HG02870 (cell line): ENCODE measurements at regions not wholly inside any gene's neighbourhood (a gene's known extent, or its start where the extent isn't known, plus 50 kb on each side); places are given as distances from the start of the nearest gene placed in this dataset.

ENCODE experiments used
- ATAC-seq: cut with Tn5 transposase; IDR thresholded peaks from one replicate; pipeline ENCODE4 v1.9.1; 2021; ENCODE audit warnings: mild to moderate bottlenecking, moderate library complexity; ENCODE audit not compliant: unreplicated experiment

GRCh38 chr3:107970993-107971580 is 119.7 kb downstream of the CD47 start:
- ATAC-seq, result no peak

DNA sequence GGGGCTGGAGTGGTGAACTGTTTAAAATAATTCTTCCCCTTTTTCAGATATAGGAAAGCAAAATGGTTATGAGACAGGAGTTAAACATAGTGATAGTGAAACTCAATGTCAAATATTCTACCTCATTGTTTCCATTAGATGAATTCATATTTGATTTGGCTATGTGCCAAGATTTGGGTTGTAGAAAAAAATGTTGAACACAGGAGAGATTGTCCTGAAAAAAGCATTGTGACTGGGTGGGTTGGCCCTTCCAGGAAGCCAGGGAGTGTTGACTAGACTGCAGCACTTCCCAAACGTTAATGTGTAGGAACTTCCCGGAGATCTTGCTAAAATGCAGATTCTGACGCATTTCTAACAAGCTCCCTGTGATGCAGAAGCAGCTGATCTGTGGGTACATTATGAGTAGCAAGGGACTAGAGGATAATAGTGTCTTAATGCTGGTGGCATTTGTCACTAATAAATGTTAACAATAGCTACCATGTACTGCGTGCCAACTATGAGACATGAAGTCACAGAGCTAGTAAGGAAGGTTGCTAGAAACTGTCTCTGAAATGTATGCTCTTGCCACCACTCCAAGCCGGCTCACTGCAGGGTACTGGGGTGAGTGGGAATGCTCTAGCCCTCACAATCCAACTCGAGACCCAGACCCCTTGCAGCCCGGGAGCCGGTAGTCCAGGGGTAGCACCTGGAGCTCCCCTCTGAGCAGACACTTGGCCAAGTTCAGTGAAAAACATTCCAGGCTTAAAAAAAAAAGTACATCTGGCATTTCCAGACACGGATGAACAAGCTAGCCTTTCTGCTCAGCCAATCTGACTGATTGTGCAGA is 120.6 kb downstream of the CD47 start:
- no peak for ATAC-seq

GRCh38 chr3:107969525-107969924 is 121.3 kb downstream of the CD47 start:
- ATAC-seq, result no peak

DNA sequence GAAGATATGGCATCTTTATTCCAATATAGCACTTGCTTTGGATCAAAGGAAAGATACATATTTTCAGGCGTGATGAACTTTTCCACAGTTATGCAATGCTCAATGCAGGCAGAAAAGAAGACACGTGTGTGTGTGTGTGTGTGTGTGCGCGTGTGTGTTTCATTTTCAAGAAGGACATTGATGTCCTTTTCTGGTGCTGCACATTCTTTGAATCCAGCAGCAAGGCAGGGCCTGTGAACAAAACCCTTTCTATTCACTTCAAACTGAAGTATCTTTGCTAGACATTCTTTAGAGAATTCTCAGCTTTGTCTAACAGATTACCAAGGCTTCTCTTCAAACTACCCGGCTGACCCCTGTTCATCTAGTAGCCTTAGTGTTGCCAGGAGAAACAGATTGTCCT is 124.6 kb downstream of the CD47 start:
- ATAC-seq, result no peak

GRCh38 chr3:107965136-107965655 is 125.6 kb downstream of the CD47 start:
- ATAC-seq, result no peak

DNA sequence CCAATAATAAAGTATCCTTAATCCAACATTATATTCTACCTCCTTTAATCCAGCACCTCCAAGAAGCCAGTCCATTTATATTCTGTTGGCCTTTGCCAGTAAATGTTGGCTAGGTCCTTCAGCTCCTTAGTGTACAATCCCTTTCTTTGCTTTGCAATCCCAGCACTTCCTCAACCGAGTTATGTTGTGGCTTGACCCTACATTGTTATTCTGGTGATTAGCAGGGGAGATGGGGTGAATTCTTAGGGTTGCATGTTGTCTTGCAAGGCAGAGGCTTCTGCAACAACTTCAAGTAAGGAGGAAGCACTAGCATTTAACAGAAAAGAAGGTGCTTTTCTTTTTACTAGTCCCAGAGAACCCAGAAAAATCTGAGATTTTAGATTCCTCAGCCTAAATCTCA is 127.2 kb downstream of the CD47 start:
- no peak for ATAC-seq

- no peak for ATAC-seq
These were observed 127.9 kb downstream of the CD47 start for GRCh38 chr3:107962946-107963345.

DNA sequence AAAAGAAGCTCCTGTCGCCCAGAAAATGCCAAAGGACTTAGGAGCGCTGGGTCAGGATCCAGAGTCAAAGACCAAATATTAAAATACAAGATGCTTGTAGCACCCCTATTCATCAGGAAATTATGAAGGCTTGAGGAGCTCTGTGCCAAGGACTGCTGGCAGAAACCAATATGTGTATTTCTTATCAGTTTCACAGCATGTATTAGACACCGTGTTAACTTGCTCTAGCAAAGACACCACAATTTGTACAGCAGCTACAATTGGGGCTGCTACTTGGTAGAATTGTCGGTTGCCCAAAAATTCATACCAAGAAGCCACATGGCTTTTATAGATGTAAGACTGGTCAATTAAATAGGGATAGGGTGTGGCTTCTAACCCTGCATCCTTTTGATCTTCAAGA is 128.8 kb downstream of the CD47 start:
- no peak for ATAC-seq

GRCh38 chr3:107959550-107960154 is 131.2 kb downstream of the CD47 start:
- ATAC-seq, result no peak

DNA sequence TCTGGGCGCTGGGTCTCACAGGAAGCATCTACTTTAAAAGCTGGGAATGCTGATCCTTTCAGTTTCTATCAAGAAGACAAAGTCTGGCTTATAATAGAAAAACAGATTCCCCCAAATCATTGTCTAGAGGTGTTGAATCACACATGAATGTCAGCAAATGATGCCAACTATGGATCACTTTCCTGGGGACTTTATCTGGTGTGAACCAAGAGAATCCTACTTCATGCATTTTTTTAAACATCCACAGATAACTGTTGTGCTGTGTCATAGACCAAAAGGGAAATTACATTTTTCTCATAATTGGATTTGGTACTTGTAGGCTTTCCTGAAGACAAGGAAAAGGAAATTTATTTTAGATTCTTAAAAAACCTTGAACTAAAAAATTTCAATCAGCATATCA is 132.7 kb downstream of the CD47 start:
- ATAC-seq, result no peak

DNA sequence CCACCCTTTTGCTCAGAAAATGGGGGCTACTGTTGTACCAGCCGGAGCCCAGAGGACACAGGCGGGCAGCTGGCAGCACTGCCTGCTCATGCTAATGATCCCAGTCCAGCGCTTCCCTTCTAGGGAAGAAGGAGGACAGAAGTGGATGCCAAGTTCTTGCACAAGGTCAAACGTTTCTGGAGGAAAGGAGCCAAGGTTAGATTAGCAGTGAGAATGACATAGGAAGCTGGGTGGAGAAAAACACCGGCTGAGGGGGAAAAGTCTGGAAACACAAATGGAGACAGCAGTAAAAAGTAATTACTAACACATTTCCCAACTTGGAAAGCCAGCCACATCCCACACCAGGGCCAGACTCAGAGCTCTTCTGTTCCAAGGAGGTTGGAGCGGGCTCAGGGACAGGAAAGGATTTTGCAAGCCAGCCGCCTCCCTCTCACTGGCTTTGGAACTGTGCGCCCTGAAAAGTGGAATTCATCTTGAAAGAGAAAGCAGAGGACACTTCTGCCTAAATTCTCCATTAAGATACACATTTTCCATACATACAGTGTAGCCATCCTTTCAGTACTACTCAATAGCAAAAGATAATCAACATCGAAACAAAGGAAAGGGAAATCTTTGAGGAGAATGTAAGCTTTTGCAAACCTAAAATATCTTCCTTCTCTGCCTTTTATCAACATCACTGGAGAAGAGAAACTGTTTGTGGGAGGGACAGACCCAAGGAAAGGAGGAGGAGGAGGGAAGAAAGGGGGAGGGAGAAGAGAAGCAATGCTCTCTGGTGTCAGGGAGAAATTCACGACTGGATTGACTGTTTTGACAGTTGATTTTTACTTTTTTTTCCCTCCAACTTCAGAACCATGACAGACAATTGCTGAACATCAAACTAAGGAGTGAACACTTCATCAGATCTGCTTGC is 133.6 kb downstream of the CD47 start:
- no peak for ATAC-seq

DNA sequence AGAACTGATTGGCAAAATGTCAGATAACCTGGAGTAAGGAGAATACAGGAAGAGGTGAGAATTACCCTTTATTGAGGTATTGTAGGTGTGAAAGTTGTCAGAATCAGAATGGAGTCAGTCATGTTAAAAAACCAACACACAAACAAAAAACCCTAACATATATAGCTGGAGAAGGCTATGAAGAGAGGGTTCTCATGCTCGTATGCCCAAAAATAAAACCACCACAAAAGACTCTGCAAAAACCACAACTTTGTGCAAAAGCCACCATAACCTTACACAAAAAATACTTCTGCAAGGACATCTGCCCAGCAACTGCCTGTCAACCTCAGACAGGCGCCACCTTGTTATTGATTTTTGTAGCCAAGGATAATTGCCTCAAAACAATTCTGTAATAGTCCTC is 136.0 kb downstream of the CD47 start:
- ATAC-seq, result no peak

- no peak for ATAC-seq
These were observed 137.1 kb downstream of the CD47 start for GRCh38 chr3:107953722-107954121.

DNA sequence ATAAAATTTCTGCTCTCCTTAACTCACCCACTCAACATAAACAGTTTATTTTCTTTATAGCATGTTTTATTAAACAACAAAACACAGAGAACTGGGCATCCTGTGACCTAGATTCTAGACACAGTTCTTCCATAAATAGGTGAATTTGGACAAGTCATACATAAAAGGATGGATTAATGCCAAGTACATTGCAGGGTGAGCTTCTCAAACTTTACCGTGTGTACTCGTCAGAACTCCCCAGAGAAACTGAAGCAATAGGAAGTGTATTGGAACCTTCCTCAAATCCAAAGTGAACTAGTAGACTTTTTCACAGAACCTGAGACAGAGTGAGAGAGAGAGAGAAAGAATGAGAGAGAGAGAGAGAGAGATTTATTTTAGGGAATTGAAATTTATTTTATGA is 139.7 kb downstream of the CD47 start:
- ATAC-seq, result no peak

- ATAC-seq, result no peak
These were observed 140.4 kb downstream of the CD47 start for GRCh38 chr3:107950417-107950816.

DNA sequence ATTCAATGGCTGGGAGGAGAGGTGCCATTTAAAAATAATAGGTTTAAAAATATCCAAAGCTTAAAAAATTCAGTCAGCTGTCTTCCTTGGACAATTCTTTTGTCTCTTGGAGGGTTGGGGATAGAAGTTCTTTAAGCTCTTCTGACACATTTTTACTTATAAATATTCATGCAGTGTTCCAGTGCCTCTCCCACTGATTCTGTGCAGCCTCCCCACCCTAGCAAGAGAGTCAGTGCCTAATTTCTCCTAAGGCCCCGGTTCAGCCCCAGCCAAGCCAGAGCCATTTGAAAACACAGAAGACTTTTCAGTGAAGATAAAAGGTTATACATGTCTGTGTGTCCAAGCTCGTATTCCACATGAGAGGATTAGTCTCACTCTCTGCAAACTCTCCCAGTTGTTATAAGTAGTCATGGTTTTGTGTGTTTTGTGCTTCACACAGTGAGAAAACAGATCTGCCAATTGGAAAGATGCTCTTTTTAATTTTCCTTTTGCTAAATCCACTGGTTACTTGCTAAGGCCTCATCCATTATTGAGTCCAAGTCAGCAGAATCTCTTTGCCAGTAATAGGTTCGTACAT is 141.3 kb downstream of the CD47 start:
- no peak for ATAC-seq

DNA sequence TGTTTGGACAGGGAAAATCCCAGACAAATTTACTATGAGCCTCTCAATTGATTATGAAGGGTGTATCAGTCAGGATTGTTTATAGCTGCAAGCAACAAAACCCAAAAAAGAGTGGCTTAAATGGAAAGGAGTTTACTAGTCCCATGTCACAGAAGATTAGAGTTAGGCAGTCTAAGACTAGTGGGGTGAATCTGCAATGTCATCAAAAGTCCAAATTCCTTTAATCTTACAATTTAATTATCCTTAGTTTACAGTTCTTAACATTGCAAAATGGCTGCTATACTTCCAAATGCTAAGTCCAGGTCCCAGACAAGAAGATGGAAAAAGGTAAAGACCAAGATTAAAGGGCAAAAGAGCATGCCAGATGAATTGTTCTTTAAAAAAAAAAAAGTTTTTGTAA is 143.6 kb downstream of the CD47 start:
- no peak for ATAC-seq

- no peak for ATAC-seq
These were observed 144.1 kb downstream of the CD47 start for GRCh38 chr3:107946700-107947099.

GRCh38 chr3:107945417-107946094 is 145.3 kb downstream of the CD47 start:
- ATAC-seq, result no peak
